Peyer's patch (tissue), 4 donors: ENCODE measurements at regions not wholly inside any gene's neighbourhood (a gene's known extent, or its start where the extent isn't known, plus 50 kb on each side); places are given as distances from the start of the nearest gene placed in this dataset.

Experiments
- CTCF ChIP-seq, 6 experiments: fragments of 450-650 bp in 4 of 6; fragments of 200-600 bp in 2 of 6; sonication (generic) in 1 of 6; IDR thresholded peaks; one replicate each; pipeline ENCODE4 v1.5.1; 2017 to 2019; ENCODE audit warnings: antibody characterized with exemption in 6 of 6, mild to moderate bottlenecking in 3 of 6, moderate library complexity in 1 of 6
- POLR2A ChIP-seq, 2 donors: fragments of 450-650 bp; IDR thresholded peaks; one replicate each; pipeline ENCODE4 v1.5.1; 2017; ENCODE audit warnings: antibody characterized with exemption in 2 of 2, mild to moderate bottlenecking in 2 of 2, moderate library complexity in 2 of 2

- TF ChIP-seq CTCF (IDR thresholded peaks at IDR 0.05) (no peak), POLR2A (IDR thresholded peaks at IDR 0.05) (no peak)
These were observed 677.5 kb downstream of the XPNPEP1 start for GRCh38 chr10:109245821-109246220.
